ENCODE measurements at regions not wholly inside any gene's neighbourhood (a gene's known extent, or its start where the extent isn't known, plus 50 kb on each side); places are given as distances from the start of the nearest gene placed in this dataset.

DNA sequence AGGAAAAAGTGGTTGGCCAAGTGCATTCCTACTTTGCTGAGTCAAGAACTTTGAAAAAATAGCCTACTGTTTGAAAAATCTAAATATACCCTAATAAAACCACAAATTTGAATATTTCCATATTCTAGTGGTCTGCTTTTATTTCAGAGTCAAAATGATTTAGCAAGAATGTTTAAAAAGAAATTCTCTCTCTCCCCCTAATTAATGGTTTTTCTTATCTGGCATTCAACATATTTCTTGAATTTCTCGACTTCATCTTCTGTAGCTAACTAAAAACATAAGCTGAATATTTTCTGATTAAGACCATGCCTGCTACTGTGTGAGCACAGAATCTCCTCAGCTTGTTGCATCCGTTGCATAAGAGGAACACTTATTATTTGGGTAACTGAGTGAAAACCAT, 563.5 kb upstream of the TBL1XR1 start:
- peak; percentile 93 for DNase-seq (ENCODE audit: low read depth)

DNA sequence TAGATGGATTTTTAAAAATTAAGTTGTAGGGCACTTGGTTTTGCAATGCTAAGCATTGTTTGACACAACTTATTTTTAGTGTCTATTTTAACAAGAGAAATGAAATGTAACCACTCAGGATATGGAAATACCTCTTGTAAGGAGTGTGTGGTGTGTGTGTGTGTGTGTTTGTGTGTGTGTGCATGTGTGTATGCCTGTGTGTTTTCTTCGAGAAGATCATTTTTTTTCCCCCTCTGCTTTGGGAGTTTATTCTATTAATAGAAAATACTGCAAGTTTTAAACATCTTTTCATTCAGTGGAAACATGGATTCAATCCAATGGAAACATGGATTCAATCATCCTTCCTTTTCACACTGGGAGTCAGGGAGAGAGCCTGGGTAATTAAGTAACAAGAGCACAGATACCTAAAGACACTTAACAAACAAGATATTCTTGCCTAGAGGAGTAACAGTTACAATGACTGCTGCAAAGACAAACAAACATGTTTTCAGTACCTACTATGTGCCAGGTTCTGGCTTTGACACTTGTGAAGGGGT, 567.2 kb upstream of the TBL1XR1 start:
- peak; percentile 45 for DNase-seq (ENCODE audit: low read depth)
- H3K4me3 ChIP-seq (ENCODE audit: low read length): no peak overlapping the region
- TF ChIP-seq, protein P1, sequence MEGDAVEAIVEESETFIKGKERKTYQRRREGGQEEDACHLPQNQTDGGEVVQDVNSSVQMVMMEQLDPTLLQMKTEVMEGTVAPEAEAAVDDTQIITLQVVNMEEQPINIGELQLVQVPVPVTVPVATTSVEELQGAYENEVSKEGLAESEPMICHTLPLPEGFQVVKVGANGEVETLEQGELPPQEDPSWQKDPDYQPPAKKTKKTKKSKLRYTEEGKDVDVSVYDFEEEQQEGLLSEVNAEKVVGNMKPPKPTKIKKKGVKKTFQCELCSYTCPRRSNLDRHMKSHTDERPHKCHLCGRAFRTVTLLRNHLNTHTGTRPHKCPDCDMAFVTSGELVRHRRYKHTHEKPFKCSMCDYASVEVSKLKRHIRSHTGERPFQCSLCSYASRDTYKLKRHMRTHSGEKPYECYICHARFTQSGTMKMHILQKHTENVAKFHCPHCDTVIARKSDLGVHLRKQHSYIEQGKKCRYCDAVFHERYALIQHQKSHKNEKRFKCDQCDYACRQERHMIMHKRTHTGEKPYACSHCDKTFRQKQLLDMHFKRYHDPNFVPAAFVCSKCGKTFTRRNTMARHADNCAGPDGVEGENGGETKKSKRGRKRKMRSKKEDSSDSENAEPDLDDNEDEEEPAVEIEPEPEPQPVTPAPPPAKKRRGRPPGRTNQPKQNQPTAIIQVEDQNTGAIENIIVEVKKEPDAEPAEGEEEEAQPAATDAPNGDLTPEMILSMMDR (conservative IDR thresholded peaks at IDR 0.05; ENCODE audit: low read length): no peak

More for the DNA sequence above, 563.5 kb upstream of the TBL1XR1 start:
- no peak overlapping the region for H3K4me3 ChIP-seq (ENCODE audit: low read length)
- TF ChIP-seq, protein P1 (conservative IDR thresholded peaks at IDR 0.05; ENCODE audit: low read length): no peak

DNA sequence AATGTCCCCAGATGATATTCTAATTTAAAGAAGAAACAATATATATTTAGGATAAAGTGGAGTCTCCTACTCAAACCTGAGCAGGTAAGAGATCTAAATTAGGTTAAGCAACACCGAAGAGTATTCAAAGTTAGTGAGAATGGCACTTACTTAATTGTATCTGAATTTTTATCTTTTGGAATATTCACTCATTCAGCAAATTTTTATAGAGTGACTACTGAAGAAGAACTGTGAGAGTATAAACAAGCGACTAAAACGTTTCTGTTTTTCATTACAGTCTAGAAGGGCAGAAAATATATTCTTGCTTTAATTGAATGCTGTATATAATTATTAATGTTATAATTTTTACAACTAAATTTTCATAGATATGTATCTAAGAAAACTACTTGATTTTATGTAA, 567.7 kb upstream of the TBL1XR1 start:
- TF ChIP-seq, protein P1 (conservative IDR thresholded peaks at IDR 0.05; ENCODE audit: low read length): no peak
- no peak for DNase-seq (ENCODE audit: low read depth)
- H3K4me3 ChIP-seq (ENCODE audit: low read length): no peak overlapping the region

DNA sequence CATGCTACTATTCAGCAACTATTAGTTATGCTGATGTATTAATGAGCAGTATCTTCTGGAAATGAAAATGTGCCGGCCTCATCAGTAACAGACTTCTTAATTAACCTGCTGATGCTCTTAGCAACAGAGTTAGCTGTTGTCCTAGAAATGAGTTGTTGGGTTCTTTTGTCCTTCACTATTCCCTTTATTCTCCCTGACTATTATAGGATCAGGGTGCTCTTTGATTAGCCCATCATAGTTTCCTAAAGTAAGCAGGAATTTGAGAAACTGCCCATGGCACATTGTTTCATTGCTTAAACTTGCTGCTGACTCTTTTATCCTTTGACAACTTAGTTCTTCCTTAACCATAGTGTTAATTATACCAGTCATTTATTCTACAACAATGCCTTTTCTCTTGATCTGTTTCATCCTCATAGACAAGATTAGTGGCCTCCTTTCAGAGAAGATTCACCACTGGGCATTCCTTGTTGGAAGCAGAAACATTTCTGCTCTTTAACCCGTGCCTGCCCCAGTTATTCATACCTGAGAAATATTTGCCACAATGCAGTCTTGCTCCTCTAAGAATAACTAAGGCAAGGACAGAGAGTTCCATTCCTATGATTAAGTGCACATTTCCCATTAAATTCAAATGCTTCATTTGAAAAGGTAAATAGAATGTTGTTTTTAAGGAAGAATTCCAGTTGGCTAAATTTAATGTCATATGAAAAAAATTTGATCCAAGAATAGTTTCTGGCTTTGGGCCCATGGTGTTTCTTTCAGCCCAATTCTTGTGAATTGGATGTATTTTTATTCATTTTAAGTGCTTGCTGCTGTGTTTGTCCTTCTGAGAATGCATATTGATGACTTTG, 573.3 kb upstream of the TBL1XR1 start:
- TF ChIP-seq, protein P1 (conservative IDR thresholded peaks at IDR 0.05; ENCODE audit: low read length): no peak
- peak; percentile 76 for DNase-seq (ENCODE audit: low read depth)
- H3K4me3 ChIP-seq (ENCODE audit: low read length): no peak overlapping the region

DNA sequence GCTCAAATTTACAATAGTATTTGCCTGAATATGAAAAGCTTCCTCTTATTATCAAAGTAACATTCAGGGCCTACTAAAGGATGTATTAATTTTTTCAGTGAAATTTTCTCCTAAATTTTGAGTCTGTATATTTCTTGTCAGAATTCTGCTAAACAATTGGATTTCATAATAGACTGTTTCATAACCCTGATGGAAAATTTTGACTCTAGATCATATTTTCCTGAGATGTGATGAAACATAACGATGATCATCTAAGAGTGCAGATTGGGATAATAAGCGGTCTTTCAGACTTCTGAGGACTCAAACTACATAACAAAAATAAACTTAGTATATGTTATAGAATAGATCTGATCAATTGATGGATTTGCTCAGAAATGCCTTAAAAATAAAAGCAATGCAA, 574.5 kb upstream of the TBL1XR1 start:
- H3K4me3 ChIP-seq (ENCODE audit: low read length): no peak overlapping the region
- TF ChIP-seq, protein P1 (conservative IDR thresholded peaks at IDR 0.05; ENCODE audit: low read length): no peak
- no peak for DNase-seq (ENCODE audit: low read depth)

DNA sequence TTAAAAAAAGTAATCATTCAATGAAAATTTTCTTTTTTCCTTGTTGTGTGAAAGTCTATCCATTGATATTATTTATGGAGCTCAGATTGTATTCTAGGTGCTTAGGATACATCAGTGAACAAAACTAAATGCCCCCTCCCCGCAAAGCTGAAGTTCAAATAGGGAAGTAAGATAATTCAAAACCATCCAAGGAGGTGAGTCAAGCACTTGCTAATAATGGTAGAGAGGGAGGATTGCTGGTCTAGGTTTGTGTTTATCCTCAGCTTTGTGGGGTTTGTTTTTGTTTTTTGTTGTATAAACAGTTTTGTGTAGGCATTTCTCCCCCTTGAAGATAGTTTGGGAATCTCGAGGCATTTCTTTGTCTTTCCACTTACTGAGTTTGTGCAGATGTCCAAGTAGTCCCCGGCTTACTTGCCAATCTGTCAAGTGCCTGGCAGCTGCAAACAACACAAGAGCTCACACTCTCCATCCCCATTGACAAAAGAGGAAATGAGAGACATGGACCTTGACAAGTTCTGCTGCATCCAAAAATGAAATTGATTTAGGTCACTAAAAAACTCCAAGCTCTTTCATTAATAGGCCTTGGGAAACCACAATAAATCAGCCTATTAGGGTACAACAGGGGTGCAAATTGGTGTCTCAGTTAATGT, 575.8 kb upstream of the TBL1XR1 start:
- TF ChIP-seq, protein P1 (conservative IDR thresholded peaks at IDR 0.05; ENCODE audit: low read length): no peak
- H3K4me3 ChIP-seq (ENCODE audit: low read length): no peak overlapping the region
- DNase-seq (ENCODE audit: low read depth): no peak

Measured in AG10803 (cell line).